Stimulated activated CD8-positive, alpha-beta memory T cell treated with anti-CD3 and anti-CD28 coated beads, Interleukin-15, amount 100 ng/mL, for 24 hours (primary cell): ENCODE measurements at regions not wholly inside any gene's neighbourhood (a gene's known extent, or its start where the extent isn't known, plus 50 kb on each side); places are given as distances from the start of the nearest gene placed in this dataset.
"Not testable (repeated sequence)": the region's sequence is repeated elsewhere in the genome, so short reads cannot be mapped to it uniquely, and the experiment has no call there.

Experiments
- DNase-seq: peaks from one replicate; pipeline ENCODE4 v3.0.0-alpha.2; 2020; ENCODE audit warnings: low read depth

- no peak for DNase-seq
Measured at GRCh38 chr5:38148021-38148625, 110.2 kb upstream of the EGFLAM start.

GRCh38 chr5:38143384-38143783, 115.0 kb upstream of the EGFLAM start:
- DNase-seq = no peak

DNA sequence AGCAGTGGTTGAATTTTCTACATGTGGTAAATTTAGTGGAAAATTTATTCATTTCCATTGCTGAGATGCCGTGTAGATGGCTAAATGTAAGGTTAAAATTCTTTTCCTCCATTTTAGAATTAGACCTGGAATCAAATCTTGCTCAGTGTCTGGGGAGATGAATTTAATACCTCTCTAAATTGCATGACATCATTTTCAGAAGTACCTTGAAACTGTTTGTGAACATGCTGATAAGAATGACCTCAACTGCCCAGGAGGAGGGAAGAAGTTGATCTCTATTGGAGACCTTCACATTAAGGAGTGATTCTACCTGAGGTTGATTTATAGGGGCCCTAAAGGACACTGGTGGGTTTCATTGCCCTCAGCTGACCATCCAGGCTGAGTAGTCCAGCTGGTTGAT, 116.7 kb upstream of the EGFLAM start:
- DNase-seq = no peak

DNA sequence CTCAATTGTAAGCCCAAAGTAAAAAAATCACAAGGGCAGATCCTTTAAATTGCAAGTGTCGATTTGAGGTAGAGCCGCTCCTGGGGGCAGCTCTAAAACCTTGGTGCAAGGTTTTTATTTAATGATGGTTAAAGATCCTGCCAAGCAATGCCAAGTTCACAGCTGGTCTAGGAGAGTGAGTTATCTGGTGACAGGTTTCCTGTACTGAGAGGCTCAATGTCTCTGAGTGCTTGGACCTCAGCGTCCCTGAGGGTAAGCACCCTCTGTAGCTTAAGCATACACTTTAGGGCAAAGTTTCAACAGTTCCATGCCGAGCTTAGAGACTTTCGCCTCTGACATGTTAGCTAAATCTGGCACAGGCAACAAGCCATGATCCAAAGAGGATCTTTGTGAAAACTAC, 119.8 kb upstream of the EGFLAM start:
- no peak for DNase-seq

GRCh38 chr5:38135486-38136039, 122.8 kb upstream of the EGFLAM start:
- no peak for DNase-seq

- DNase-seq = no peak
Measured at GRCh38 chr5:38134810-38135209, 123.5 kb upstream of the EGFLAM start.

DNA sequence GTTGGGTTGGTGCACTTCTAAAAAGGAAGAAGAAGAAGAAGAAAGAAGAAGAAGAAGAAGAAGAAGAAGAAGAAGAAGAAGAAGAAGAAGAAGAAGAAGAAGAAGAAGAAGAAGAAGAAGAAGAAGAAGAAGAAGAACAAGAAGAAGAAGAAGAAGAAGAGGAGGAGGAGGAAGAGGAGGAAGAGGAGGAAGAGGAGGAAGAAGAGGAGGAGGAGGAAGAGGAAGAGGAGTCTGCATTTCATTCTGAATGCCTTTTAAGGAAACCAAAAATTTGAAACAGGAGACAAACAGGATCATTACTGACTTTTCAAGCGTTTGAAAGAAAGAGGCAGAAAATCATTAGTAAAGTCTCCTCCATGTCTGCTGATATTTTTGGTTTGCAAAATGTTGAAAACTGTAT, 124.1 kb upstream of the EGFLAM start:
- DNase-seq = not testable (repeated sequence)

DNA sequence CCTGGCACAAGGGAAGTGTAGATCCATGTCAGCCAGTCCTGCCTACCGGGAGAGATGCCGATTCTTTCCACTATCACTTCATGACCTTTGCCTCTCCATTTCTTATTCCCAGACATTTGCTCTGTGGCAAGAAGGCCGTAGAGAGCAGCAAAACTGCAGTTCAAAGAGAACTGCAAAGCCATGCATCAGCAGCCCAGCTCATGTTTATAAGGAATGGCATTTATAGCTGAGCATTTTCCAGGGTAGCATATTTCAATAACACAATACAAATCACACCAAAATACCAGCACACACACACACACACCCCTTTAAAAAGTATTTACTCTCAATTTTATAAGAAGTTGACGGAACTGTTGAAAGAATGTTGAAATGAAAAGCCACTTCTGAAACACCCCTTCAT, 126.7 kb upstream of the EGFLAM start:
- no peak for DNase-seq

DNA sequence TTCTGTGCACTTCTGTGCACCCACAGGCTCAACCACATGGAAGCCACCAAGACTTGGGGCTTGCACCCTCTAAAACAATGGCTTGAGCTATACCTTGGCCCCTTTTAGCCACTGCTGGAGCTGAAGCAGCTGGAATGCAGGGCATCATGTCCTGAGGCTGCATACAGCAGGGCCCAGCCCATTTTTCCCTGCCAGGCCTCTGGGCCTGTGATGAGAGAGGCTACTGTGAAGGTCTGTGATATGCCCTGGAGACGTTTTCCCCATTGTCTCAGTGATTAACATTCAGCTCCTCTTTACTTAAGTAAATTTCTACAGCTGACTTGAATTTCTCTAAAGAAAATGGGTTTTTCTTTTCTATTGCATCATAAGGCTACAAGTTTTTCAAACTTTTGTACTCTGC, 134.0 kb upstream of the EGFLAM start:
- no peak for DNase-seq

DNA sequence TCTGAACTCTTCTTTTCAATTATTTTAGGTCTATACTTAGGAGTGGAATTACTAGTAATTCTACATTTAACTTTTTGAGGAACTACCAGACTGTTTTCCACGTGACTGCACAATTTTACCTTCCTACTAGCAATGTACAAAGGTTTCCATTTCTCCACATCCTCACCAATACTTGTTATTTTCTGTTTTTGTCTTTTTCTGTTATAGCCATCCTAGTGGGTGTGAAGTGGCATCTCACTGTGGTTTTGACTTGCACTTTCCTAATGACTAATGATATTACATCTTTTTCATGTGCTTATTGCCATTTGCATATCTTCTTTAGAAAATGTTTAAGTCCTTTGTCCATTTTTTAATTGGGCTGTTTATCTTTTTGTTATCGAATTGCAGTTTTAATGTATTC, 136.9 kb upstream of the EGFLAM start:
- DNase-seq = no peak

- DNase-seq = no peak
Measured at GRCh38 chr5:38119836-38120235, 138.5 kb upstream of the EGFLAM start.

GRCh38 chr5:38117784-38118479, 140.4 kb upstream of the EGFLAM start:
- DNase-seq = no peak

DNA sequence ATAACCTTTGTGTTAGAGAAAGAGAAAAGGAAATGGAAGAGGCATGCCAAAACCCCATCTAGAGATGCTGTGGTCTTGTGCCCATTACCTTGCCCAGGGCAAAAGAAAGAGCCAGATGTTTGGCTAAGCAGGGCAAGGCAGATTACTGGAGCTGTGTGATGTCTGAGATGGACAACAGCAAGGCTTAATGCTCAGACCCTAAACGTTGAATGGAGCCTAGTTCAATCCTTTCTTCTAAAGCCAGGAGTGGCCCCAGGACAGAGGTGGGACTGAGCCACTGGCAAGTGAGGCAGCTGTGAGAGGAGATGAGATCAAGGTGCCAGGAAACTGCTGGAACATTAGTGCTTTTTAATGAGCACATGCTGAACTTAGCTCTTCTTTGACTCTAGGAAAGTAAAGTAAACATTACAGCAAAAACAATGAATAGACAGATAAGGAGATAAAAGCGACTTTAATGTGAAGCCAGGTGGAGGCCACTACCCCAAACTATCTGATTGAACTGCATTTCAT, 143.0 kb upstream of the EGFLAM start:
- no peak for DNase-seq

- DNase-seq = no peak
Measured at GRCh38 chr5:38113880-38114279, 144.5 kb upstream of the EGFLAM start.

GRCh38 chr5:38113456-38113855, 144.9 kb upstream of the EGFLAM start:
- no peak for DNase-seq

DNA sequence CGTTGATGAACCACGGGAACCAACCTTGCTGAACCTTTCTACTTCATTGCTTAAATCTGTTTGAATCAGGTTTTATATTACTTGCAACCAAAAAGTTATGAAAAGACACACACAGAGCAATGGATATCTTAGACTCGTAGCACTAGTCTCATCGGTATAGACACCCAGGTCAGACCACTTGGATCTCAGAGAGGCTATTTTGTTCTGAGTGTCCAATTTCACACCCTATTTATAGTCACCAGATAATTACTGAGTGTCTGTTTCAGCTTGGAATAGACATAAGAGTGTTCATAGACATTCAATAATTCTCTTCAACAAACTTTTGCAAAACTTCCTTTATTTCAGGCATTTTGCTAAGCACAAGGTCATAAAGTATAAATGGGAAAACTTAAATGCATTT, 145.4 kb upstream of the EGFLAM start:
- DNase-seq = no peak

- no peak for DNase-seq
Measured at GRCh38 chr5:38110130-38110529, 148.2 kb upstream of the EGFLAM start.

DNA sequence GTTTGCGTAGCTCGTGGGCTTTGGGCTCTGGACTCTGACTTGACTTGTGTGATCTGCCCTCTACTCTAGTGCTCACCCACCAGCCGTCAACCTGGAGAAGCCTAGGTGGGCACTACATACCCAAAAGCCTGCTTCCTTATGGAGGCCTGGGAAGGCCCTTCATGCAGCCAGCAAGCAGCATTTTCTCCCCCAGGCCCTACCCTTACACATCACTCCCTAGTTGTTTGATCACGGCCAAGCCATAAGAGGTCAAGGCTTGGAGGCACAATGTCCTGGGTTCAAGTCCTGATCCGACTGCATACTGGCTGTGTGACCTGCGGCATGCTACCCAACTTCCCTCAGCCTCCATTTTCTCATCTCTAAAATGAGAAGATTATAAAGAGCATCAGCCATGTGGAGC, 151.3 kb upstream of the EGFLAM start:
- DNase-seq = no peak

GRCh38 chr5:38105801-38106200, 152.6 kb upstream of the EGFLAM start:
- no peak for DNase-seq

DNA sequence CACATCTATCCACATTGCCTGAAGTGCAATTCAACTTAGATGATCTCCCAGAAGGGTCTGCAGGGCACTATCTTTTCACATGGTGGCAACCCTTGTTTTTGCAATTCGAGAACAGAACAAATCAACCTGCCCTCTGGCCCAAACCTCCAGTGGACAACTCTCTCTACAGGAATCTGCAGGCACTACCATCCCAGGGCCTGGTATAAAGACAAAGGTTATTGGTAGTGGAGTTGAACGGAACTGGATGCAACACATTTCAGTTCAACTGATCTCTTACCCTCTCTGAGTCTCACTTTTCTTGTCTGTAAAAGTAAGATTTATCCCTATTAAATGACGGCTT, 153.2 kb upstream of the EGFLAM start:
- no peak for DNase-seq

GRCh38 chr5:38104497-38105230, 153.7 kb upstream of the EGFLAM start:
- DNase-seq = no peak

GRCh38 chr5:38101897-38102296, 156.5 kb upstream of the EGFLAM start:
- no peak for DNase-seq
